PC-3 (cell line): ENCODE measurements at regions not wholly inside any gene's neighbourhood (a gene's known extent, or its start where the extent isn't known, plus 50 kb on each side); places are given as distances from the start of the nearest gene placed in this dataset.

Experiments
- ATAC-seq: fragments of 200-7000 bp; cut with Tn5 transposase; 2 replicates; pipeline ENCODE4 v1.9.1; 2020; ENCODE audit warnings: mild to moderate bottlenecking, moderate library complexity
- BruUV-seq: library from RNA; stranded (reverse); fragments of 400-500 nt; replicated peaks from 2 replicates; lab custom pipeline; 2021; lab: Mats Ljungman, UMichigan
- CTCF ChIA-PET: fragments of 300-600 bp; sonication (Branson Sonifier 250); formaldehyde crosslinking; loops from one replicate; lab custom pipeline; 2022; ENCODE audit warnings: antibody characterized with exemption; lab: Charles Lee
- POLR2A ChIA-PET: fragments of 300-600 bp; sonication (Branson Sonifier 250); formaldehyde crosslinking; loops from one replicate; lab custom pipeline; 2022; ENCODE audit warnings: antibody characterized with exemption; ENCODE audit not compliant: unreplicated experiment; lab: Charles Lee
- DNase-seq: peaks from one replicate; pipeline ENCODE4 v3.0.0-alpha.2; 2015
- H2AFZ ChIP-seq: fragments of 300-600 bp; sonication (generic); 2 replicates; pipeline ENCODE4 v1.6.0; 2016; ENCODE audit warnings: antibody characterized with exemption, low read length
- H3F3A ChIP-seq: fragments of 300-600 bp; sonication (generic); one replicate; pipeline ENCODE4 v1.6.0; 2017; ENCODE audit warnings: antibody characterized with exemption, low read length, control low read depth, mild to moderate bottlenecking; ENCODE audit not compliant: unreplicated experiment
- H3K27ac ChIP-seq: fragments of 300-600 bp; sonication (generic); 2 replicates; pipeline ENCODE4 v1.5.1; 2016; ENCODE audit warnings: mild to moderate bottlenecking, low read length
- H3K27me3 ChIP-seq: fragments of 300-600 bp; sonication (generic); 2 replicates; pipeline ENCODE4 v1.6.1; 2016; ENCODE audit warnings: low read length, mixed read lengths
- H3K36me3 ChIP-seq: fragments of 300-600 bp; sonication (generic); 2 replicates; pipeline ENCODE4 v1.6.1; 2016; ENCODE audit warnings: low read depth, mixed run types, low read length, mixed read lengths
- H3K4me1 ChIP-seq: fragments of 300-600 bp; sonication (generic); 2 replicates; pipeline ENCODE4 v1.5.1; 2016; ENCODE audit warnings: low read length; ENCODE audit not compliant: insufficient read depth
- H3K4me2 ChIP-seq: fragments of 300-600 bp; sonication (generic); 2 replicates; pipeline ENCODE4 v1.6.0; 2016; ENCODE audit warnings: low read length
- H3K4me3 ChIP-seq: fragments of 300-600 bp; sonication (generic); 2 replicates; pipeline ENCODE4 v1.5.1; 2016; ENCODE audit warnings: mild to moderate bottlenecking, low read length, mixed read lengths
- H3K79me2 ChIP-seq: fragments of 300-600 bp; sonication (generic); 2 replicates; pipeline ENCODE4 v1.6.1; 2017; ENCODE audit warnings: low read length, mixed read lengths
- H3K9ac ChIP-seq: fragments of 300-600 bp; sonication (generic); 2 replicates; pipeline ENCODE4 v1.6.0; 2016; ENCODE audit warnings: mild to moderate bottlenecking, low read length
- H3K9me2 ChIP-seq: fragments of 300-600 bp; sonication (generic); replicated peaks from 2 replicates; pipeline ENCODE4 v1.6.1; 2016; ENCODE audit warnings: mixed run types, low read length, mixed read lengths
- H3K9me3 ChIP-seq: fragments of 300-600 bp; sonication (generic); 2 replicates; pipeline ENCODE4 v1.6.1; 2016; ENCODE audit warnings: low read length, mixed read lengths
- H4K20me1 ChIP-seq: fragments of 300-600 bp; sonication (generic); 2 replicates; pipeline ENCODE4 v1.6.1; 2016; ENCODE audit warnings: low read length, mixed read lengths
- EZH2 ChIP-seq: fragments of 300-600 bp; sonication (generic); IDR thresholded peaks from one replicate; pipeline ENCODE4 v1.6.1; 2017; ENCODE audit warnings: antibody characterized with exemption, mild to moderate bottlenecking, low read length; ENCODE audit not compliant: unreplicated experiment
- EZH2phosphoT487 ChIP-seq: fragments of 300-600 bp; sonication (generic); IDR thresholded peaks from 2 replicates; pipeline ENCODE4 v1.6.1; 2018; ENCODE audit warnings: mild to moderate bottlenecking, antibody characterized with exemption, low read length, borderline replicate concordance
- intact Hi-C: fragments of 100-400 bp; cut with micrococcal nuclease; formaldehyde crosslinking; loops from 2 replicates; pipeline ENCODE4 v1.9.0; 2023
- TF ChIP-seq, protein P1 (sequence below): fragments of 300-600 bp; sonication (generic); conservative IDR thresholded peaks from 2 replicates; pipeline ENCODE4 v1.5.1; 2017; ENCODE audit warnings: antibody characterized with exemption, low read depth, mild to moderate bottlenecking, low read length

DNA sequence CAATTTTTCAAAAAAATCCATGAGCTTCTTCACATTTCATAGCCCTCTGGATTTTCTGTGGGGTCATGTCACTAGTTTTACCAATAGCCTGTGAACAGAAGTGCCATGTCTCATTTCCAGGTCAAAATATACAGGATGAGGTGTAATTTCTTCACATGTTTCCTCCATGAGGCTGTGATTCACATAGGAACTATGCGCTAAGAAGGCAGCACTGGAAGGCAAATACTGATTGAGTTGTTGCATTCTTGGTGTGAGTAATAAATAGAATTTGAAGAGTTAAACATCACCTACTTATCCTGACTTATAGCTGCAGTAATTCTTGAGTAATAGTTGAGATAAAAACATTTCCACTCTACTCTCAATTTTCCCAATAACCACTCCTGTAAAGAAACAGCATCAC, 442.3 kb downstream of the HAO1 start:
- ChIA-PET CTCF (no interaction called here), POLR2A (no interaction called here)
- Histone ChIP-seq H3K9me3 (no peaks in the 10 kb centered on the region), H3K27ac (peak overlapping the region; percentile 0; the same call in 1 of the 2 replicates), H3K79me2 (no peaks in the 10 kb centered on the region), H3K4me2 (0 out of 2 replicates have a peak overlapping the region, but pooled peaks have one; percentile 2), H4K20me1 (no peaks in the 10 kb centered on the region), H3K27me3 (no peaks in the 10 kb centered on the region), H3K9me2 (no peaks in the 10 kb centered on the region), H3F3A (no peaks in the 10 kb centered on the region), H3K36me3 (no peaks in the 10 kb centered on the region), H3K4me3 (no peak overlapping the region), H3K4me1 (peaks cover 15% of the 10 kb centered on the region), H3K9ac (no peak overlapping the region), H2AFZ (no peak overlapping the region)
- TF ChIP-seq, protein P1, sequence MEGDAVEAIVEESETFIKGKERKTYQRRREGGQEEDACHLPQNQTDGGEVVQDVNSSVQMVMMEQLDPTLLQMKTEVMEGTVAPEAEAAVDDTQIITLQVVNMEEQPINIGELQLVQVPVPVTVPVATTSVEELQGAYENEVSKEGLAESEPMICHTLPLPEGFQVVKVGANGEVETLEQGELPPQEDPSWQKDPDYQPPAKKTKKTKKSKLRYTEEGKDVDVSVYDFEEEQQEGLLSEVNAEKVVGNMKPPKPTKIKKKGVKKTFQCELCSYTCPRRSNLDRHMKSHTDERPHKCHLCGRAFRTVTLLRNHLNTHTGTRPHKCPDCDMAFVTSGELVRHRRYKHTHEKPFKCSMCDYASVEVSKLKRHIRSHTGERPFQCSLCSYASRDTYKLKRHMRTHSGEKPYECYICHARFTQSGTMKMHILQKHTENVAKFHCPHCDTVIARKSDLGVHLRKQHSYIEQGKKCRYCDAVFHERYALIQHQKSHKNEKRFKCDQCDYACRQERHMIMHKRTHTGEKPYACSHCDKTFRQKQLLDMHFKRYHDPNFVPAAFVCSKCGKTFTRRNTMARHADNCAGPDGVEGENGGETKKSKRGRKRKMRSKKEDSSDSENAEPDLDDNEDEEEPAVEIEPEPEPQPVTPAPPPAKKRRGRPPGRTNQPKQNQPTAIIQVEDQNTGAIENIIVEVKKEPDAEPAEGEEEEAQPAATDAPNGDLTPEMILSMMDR, result no peak
- TF ChIP-seq EZH2, result no peak
- no peak for TF ChIP-seq EZH2phosphoT487
- BruUV-seq, result no TSS peak
- ATAC-seq, result peak; percentile 80
- peak; percentile 94 for DNase-seq
- intact Hi-C loops, result no loop called here

DNA sequence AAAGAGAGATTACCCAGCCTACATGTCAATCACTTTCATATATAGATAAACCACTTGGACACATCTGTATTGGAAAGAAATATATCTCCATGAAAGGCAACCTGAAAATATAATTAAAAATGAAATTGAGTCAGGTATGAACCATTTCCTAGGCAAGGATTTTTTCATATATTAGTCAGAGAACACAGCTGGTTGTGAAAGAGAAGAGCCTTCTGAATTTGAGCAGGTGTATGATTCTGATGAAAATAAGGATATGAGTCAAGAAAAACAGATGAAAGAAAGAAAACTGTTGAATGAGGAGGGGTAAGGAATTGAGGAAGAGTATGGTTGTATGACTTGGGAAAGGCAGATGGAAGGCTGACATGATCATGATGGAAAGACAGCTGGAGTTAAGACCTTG, 441.1 kb downstream of the HAO1 start:
- CTCF ChIA-PET, result interaction anchor here (0.6 kb wide), 1 partner anchor 565 kb away, joined by 5 read pairs; no protein-coding TSS in a partner anchor
- Histone ChIP-seq H3K4me2 (no peak overlapping the region), H3K27me3 (no peaks in the 10 kb centered on the region), H3K9ac (no peak overlapping the region), H3F3A (no peaks in the 10 kb centered on the region), H3K36me3 (no peaks in the 10 kb centered on the region), H3K4me3 (no peak overlapping the region), H2AFZ (no peak overlapping the region), H3K4me1 (peaks cover 15% of the 10 kb centered on the region), H3K9me2 (no peaks in the 10 kb centered on the region), H3K27ac (no peak overlapping the region), H3K79me2 (no peaks in the 10 kb centered on the region), H4K20me1 (no peaks in the 10 kb centered on the region), H3K9me3 (no peaks in the 10 kb centered on the region)
- no peak for ATAC-seq
- no peak for TF ChIP-seq EZH2phosphoT487
- TF ChIP-seq, protein P1, result no peak
- TF ChIP-seq EZH2, result no peak
- intact Hi-C loops, result no loop called here
- no TSS peak for BruUV-seq
- POLR2A ChIA-PET, result no interaction called here
- no peak for DNase-seq

DNA sequence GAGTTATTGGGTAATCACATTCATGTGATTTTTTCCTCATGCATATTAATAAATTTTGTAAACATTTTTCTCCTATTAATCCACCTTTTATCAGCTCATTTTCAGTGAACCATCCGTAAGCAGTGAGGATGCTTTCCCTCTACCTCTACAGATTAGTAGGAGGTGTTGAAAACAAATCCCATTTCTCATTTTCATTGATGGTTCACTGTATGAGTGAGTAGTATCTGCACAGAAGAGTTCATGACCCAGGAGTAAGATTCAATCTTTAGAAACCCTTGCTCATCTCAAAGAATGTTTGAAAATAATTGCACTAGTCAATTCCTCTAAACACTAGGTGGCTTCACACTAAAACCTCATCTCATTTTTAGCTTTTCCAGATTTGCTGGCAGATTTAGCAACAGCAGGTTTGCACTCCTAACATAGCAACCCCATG, 440.0 kb downstream of the HAO1 start:
- no peaks in the 10 kb centered on the region for H3F3A ChIP-seq
- H3K9me3 ChIP-seq, result no peaks in the 10 kb centered on the region
- peaks cover 15% of the 10 kb centered on the region for H3K4me1 ChIP-seq
- H3K79me2 ChIP-seq, result no peaks in the 10 kb centered on the region
- H3K9ac ChIP-seq, result no peak overlapping the region
- H3K9me2 ChIP-seq, result no peaks in the 10 kb centered on the region
- POLR2A ChIA-PET, result no interaction called here
- DNase-seq (no peak), ATAC-seq (no peak)
- intact Hi-C loops, result loop anchor here (5.0 kb wide), 1 partner anchor 357 kb away; no protein-coding TSS in a partner anchor
- no peaks in the 10 kb centered on the region for H3K36me3 ChIP-seq
- H3K4me3 ChIP-seq, result no peak overlapping the region
- H2AFZ ChIP-seq, result no peak overlapping the region
- H4K20me1 ChIP-seq, result no peaks in the 10 kb centered on the region
- TF ChIP-seq EZH2phosphoT487 (no peak), EZH2 (no peak)
- TF ChIP-seq, protein P1, result no peak
- CTCF ChIA-PET, result no interaction called here
- no peak overlapping the region for H3K4me2 ChIP-seq
- BruUV-seq, result no TSS peak
- H3K27me3 ChIP-seq, result no peaks in the 10 kb centered on the region
- no peak overlapping the region for H3K27ac ChIP-seq
